HG02884 (cell line): ENCODE measurements at regions not wholly inside any gene's neighbourhood (a gene's known extent, or its start where the extent isn't known, plus 50 kb on each side); places are given as distances from the start of the nearest gene placed in this dataset.

Source experiments
- ATAC-seq: cut with Tn5 transposase; IDR thresholded peaks from one replicate; pipeline ENCODE4 v1.9.1; 2021; ENCODE audit warnings: mild to moderate bottlenecking, moderate library complexity; ENCODE audit not compliant: unreplicated experiment

- ATAC-seq, result no peak
Measured at GRCh38 chr19:29475469-29475868, 50.3 kb upstream of the VSTM2B start.
